Omental fat pad (tissue), 3 donors: ENCODE measurements at regions not wholly inside any gene's neighbourhood (a gene's known extent, or its start where the extent isn't known, plus 50 kb on each side); places are given as distances from the start of the nearest gene placed in this dataset.

Experiments
- ATAC-seq: fragments of 150-250 bp; one replicate; pipeline ENCODE4 v1.9.1; 2016; ENCODE audit warnings: mild to moderate bottlenecking, moderate library complexity; ENCODE audit not compliant: low FRiP score
- DNase-seq: peaks from one replicate; pipeline ENCODE4 v3.0.0-alpha.2; 2019; ENCODE audit warnings: low spot score
- TF ChIP-seq, protein P1 (sequence below), 3 donors: fragments of 450-650 bp; IDR thresholded peaks; one replicate each; pipeline ENCODE4 v1.5.1; 2016 to 2017; ENCODE audit warnings: antibody characterized with exemption in 3 of 3, mild to moderate bottlenecking in 3 of 3, moderate library complexity in 2 of 3

DNA sequence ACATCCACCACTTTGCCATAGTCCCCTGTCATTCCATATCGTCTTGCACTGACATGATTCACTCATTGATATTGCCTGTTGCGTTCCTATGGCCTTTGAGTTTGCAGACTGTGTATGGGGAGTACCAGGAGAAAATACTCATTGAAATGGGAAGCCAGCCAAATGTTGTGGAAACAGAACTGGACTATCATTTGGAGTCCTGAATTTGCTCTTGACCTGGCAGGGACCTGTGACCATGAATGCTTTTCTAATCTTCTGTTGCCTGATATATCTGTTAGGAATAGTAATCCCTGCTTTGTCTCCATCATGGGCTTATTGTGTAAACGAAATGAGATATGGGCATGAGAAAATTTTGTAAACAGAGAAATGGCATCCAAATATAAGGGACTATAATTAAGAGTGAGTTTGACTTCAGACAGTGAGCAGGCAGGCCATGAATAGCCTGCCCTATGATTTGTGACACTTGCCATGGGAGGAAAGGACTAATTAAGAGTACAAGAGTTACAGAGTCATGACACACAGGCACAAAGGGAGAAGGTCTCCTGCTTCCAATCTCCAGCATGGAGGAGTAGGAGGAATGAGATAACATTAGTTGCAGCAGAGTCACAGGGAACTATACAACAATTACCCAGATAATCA, 572.9 kb upstream of the SGCD start:
- no peak for DNase-seq
- TF ChIP-seq, protein P1, sequence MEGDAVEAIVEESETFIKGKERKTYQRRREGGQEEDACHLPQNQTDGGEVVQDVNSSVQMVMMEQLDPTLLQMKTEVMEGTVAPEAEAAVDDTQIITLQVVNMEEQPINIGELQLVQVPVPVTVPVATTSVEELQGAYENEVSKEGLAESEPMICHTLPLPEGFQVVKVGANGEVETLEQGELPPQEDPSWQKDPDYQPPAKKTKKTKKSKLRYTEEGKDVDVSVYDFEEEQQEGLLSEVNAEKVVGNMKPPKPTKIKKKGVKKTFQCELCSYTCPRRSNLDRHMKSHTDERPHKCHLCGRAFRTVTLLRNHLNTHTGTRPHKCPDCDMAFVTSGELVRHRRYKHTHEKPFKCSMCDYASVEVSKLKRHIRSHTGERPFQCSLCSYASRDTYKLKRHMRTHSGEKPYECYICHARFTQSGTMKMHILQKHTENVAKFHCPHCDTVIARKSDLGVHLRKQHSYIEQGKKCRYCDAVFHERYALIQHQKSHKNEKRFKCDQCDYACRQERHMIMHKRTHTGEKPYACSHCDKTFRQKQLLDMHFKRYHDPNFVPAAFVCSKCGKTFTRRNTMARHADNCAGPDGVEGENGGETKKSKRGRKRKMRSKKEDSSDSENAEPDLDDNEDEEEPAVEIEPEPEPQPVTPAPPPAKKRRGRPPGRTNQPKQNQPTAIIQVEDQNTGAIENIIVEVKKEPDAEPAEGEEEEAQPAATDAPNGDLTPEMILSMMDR (IDR thresholded peaks at IDR 0.05) = no peak

DNA sequence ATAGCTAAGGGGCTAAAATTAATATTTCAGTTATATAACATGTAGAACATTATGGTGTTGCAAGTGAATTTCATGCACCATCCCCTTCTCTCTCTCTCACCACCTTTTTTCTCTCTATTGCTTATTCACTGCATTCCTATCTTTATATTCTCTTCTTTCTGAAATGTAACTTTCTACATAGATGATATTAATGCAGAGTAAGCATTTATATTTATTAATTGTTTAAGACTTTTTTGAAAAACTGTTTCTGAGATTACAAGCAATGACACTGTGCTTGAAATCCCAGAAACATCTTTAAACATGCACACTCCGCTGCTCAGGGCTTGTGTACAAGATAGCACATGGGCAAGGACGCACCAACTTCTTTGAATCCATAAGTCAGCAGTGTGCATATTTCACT, 567.7 kb upstream of the SGCD start:
- TF ChIP-seq, protein P1 (IDR thresholded peaks at IDR 0.05) = no peak
- DNase-seq (no peak), ATAC-seq (no peak)

More for the DNA sequence above, 572.9 kb upstream of the SGCD start:
- no peak for ATAC-seq

DNA sequence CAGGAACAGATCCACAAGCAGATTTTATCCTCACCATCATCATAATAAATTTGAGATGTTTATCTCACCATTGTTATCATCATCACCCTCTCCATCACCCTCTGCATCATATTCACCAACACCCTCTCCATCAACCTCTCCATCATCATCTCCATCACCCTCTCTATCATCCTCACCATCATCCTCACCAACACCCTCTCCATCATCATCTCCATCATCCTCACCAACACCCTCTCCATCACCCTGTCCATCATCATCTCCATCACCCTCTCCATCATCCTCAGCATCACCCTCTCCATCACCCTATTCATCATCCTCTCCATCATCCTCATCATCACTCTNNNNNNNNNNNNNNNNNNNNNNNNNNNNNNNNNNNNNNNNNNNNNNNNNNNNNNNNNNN, 567.0 kb upstream of the SGCD start:
- TF ChIP-seq, protein P1 (IDR thresholded peaks at IDR 0.05) = no peak
- ATAC-seq = no peak
- DNase-seq = no peak

DNA sequence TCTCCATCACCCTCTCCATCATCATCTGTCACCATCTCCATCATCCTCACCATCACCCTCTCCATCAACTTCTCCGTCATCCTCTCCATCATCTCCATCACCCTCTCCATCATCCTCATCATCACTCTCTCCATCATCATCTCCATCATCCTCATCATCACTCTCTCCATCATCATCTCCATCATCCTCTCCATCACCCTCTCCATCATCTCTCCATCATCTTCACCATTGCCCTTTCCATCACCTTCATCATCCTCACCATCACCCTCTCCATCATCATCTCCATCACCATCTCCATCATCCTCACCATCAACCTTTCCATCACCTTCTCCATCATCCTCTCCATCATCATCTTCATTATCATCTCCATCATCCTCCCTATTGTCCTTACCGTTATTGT, 565.5 kb upstream of the SGCD start:
- ATAC-seq = no peak
- DNase-seq = no peak
- TF ChIP-seq, protein P1 (IDR thresholded peaks at IDR 0.05) = no peak

DNA sequence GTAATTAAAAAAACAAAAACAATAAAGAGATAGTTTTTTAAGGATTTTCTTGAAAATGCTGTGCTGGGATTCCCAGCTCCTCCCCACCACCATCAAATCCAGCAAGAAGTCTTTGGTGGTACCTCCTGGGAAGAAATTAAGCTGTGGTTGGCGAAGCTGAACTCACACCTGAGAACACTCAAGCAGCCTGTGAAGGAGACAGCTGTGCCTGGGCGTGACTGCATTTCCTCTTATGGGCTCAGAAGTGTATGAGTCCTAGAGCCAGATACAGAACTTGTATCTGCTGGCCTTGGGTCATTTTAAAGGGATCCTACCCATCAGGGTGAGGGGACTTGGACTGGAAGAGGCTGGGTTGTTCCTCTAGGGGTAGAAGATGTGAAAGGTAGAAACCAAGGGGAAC, 561.2 kb upstream of the SGCD start:
- no peak for ATAC-seq
- TF ChIP-seq, protein P1 (IDR thresholded peaks at IDR 0.05) = no peak
- DNase-seq = no peak

DNA sequence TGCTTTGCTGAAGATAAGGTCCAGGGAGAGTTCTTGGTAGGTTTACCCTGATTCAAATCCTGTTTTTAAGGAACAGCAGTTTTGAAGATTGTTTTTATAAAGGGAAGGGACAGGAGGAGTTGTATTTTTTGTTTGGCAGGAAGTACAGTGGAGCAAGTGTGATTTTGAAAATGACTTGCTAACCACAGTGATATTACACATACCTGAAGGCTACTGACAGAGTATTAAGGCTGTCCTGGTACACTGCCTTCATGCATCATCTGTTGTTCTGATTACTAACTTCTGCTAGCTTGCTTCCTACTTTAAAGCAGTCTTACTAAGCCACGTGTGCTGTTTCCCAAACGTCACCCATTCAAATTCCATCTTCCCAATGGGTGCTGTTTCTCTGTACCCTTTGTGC, 559.5 kb upstream of the SGCD start:
- TF ChIP-seq, protein P1 (IDR thresholded peaks at IDR 0.05) = no peak
- DNase-seq (no peak), ATAC-seq (no peak)

DNA sequence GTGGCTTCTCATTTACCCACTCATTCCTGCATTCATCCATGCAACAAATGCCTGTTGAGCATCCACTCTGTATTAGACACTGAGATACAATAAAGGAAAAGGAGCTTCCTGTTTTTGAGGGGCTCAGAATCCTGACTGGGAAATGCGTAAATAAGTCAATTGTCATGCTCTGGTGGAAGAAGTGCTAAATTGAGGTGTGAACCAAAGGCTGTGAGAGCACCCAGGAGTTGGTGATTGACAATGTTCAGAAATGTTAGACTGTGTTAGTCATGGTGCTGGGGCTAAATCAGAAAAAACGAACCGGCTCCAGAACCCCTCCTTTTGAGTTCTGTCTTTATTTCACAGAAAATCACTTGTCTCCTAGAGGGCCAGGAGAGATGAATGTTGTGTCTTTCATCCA, 558.6 kb upstream of the SGCD start:
- TF ChIP-seq, protein P1 (IDR thresholded peaks at IDR 0.05) = no peak
- DNase-seq (no peak), ATAC-seq (no peak)
